DMS79 treated with DMSO at 0.1 percent for 48 hours (cell line): ENCODE measurements at regions not wholly inside any gene's neighbourhood (a gene's known extent, or its start where the extent isn't known, plus 50 kb on each side); places are given as distances from the start of the nearest gene placed in this dataset.
"Not testable (repeated sequence)": the region's sequence is repeated elsewhere in the genome, so short reads cannot be mapped to it uniquely, and the experiment has no call there.

Source experiments
- DNase-seq: peaks from one replicate; lab custom pipeline; 2025; lab: John Stamatoyannopoulos, UW

- no peak for DNase-seq
These were observed 187.8 kb downstream of the ANKRD60 start for GRCh38 chr20:58040447-58041290.

GRCh38 chr20:58039274-58040092 lies 189.0 kb downstream of the ANKRD60 start:
- no peak for DNase-seq

- no peak for DNase-seq
These were observed 190.3 kb downstream of the ANKRD60 start for GRCh38 chr20:58038123-58038654.

- DNase-seq: no peak
These were observed 190.8 kb downstream of the ANKRD60 start for GRCh38 chr20:58037631-58038030.

GRCh38 chr20:58033026-58033536 lies 195.4 kb downstream of the ANKRD60 start:
- no peak for DNase-seq

- no peak for DNase-seq
These were observed 195.9 kb downstream of the ANKRD60 start for GRCh38 chr20:58032599-58032998.

- DNase-seq: not testable (repeated sequence)
These were observed 197.1 kb downstream of the ANKRD60 start for GRCh38 chr20:58031350-58031749.

- no peak for DNase-seq
These were observed 200.3 kb downstream of the ANKRD60 start for GRCh38 chr20:58028123-58028522.

- DNase-seq: no peak
These were observed 202.1 kb downstream of the ANKRD60 start for GRCh38 chr20:58026361-58026760.

GRCh38 chr20:58025233-58025632 lies 203.2 kb downstream of the ANKRD60 start:
- DNase-seq: no peak

GRCh38 chr20:58024241-58024721 lies 204.2 kb downstream of the ANKRD60 start:
- no peak for DNase-seq

GRCh38 chr20:58023781-58024180 lies 204.7 kb downstream of the ANKRD60 start:
- DNase-seq: no peak

GRCh38 chr20:58023346-58023745 lies 205.1 kb downstream of the ANKRD60 start:
- no peak for DNase-seq

- no peak for DNase-seq
These were observed 205.7 kb downstream of the ANKRD60 start for GRCh38 chr20:58022711-58023110.

- no peak for DNase-seq
These were observed 207.0 kb downstream of the ANKRD60 start for GRCh38 chr20:58021481-58021880.

- no peak for DNase-seq
These were observed 207.6 kb downstream of the ANKRD60 start for GRCh38 chr20:58020656-58021454.

- no peak for DNase-seq
These were observed 208.4 kb downstream of the ANKRD60 start for GRCh38 chr20:58019850-58020625.

GRCh38 chr20:58019027-58019849 lies 209.2 kb downstream of the ANKRD60 start:
- DNase-seq: no peak

GRCh38 chr20:58018590-58018989 lies 209.9 kb downstream of the ANKRD60 start:
- DNase-seq: no peak

GRCh38 chr20:58017970-58018530 lies 210.4 kb downstream of the ANKRD60 start:
- no peak for DNase-seq
